Dermis blood vessel endothelial cell (primary cell): ENCODE measurements at regions not wholly inside any gene's neighbourhood (a gene's known extent, or its start where the extent isn't known, plus 50 kb on each side); places are given as distances from the start of the nearest gene placed in this dataset.
"Not testable (repeated sequence)": the region's sequence is repeated elsewhere in the genome, so short reads cannot be mapped to it uniquely, and the experiment has no call there.

Experiments
- DNase-seq: peaks from one replicate; pipeline ENCODE4 v3.0.0; 2010

DNA sequence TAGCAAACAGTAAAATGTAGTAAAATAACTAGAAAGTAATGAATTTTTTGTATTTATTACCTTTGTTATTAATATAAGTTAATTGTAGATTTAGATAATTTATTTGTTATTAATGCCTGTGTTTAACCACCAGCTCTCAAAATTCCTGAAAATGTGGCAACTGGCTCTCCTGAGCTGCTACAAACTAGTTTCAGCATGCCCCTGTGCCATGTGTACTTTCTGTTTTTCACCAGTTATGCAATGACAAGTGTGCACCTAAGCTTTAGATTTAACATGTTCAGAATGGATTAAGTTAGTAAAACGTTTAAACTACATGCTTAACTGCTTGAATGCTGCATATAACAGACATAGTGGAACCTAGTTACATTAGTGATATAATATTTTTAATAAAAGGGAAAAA lies 88.1 kb downstream of the POSTN start:
- no peak for DNase-seq

DNA sequence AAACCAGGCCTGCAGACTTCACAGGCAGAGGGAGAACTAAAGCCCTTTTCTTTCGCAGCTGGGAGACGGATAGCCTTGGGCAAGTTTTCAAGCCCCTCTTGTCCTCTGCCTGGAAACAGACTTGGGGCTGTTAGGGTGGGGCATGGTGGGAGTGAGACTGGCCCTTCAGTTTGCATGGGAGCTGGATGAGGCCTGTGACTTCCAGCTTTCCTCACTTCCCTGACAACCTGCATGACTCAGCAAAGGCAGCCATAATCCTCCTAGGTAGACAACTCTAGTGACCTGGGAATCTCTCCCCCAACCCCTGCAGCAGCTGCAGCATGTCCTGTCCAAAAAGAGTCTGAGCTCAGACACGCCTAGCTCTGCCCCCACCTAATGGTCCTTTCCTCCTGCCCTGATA lies 93.0 kb downstream of the POSTN start:
- DNase-seq, result no peak

DNA sequence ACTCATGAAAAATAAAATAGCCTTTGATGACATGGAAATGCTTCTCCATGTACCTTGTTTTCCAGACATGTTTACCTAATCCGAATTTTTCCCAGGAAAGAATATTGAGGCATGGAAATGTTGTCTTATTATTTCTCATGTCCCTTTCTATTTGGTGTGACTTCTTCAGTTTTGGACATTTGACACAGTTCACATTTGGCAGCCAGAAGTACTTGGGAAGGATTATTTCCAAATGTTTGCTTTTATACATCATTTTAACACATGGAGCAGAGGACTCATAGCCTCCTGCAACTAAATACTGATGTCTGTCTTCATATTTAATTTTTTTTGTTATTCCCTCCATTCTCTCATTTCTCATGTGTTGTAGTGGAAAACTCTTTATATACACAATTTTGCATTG lies 94.3 kb downstream of the POSTN start:
- DNase-seq, result no peak

DNA sequence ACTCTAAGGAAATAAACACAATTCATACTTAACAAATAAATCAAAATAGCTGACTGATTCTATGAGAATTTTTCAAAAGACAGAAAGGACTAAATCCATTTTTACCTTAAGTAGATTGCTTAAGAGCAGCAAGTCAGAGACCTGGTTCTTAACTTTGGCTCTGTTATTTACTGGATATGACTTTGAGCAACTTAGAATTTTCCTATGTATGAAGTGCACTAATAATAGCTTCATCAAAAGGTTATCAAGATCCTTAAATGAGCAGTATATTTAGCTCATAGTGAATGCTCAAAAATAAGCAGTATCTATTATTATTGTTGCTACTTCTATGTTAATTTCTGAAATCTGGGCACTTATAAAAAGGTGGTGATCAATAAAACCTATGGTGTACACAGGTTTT lies 95.3 kb downstream of the POSTN start:
- DNase-seq, result no peak

DNA sequence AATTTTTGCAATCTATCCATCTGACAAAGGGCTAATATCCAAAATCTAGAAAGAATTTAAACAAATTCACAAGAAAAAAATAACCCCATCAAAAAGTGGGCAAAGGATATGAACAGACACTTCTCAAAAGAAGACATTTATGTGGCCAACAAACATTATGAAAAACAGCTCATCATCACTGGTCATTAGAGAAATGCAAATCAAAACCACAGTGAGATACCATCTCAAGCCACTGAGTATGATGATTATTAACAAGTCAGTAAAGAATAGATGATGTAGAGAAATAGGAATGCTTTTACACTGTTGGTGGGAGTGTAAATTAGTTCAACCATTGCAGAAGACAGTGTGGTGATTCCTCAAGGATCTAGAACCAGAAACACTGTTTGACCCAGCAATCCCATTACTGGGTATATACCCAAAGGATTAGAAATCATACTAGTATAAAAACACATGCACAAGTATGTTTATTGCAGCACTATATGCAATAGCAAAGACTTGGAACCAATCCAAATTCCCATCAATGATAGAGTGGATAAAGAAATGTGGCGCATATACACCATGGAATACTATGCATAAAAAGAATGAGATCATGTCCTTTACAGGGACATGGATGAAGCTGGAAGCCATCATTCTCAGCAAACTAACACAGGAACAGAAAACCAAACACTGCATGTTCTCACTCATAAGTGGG lies 96.1 kb downstream of the POSTN start:
- DNase-seq, result not testable (repeated sequence)

DNA sequence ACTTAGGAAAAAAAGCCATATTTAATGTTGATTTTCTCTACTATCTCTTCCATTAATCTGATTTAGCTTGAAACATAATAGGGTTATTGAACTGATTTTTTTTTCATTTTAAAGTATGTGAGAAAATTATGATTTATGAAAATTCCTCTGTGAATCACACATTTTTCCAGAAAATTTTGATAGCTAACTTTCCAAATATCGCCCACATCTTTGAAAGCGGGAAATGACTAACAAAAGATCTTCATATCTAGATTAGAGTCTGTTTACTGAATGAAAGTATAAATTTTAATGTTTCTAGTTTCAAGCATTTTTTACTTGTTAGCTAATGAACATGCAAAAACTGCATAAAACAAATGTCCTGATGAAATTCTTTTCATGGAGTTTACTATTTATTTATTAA lies 97.4 kb downstream of the POSTN start:
- no peak for DNase-seq

DNA sequence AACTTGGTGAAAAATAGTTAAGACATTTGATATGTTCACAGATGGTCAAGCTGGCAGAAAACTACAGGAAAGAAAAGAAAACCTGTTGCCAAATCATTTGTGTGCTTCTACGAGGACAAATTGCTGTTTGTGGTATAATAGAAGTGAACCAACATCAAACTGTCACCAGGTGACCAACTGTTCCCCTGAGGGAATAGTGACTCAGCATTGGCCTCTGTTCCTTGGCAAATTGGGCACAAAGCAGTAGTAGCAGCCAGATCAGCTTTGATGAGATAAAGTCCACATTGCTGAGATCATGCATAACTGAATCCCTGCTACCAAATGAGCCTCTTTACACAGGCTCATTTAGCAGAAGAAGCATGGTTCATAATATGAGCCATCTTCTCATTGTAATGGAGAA lies 103.5 kb downstream of the POSTN start:
- DNase-seq, result no peak

DNA sequence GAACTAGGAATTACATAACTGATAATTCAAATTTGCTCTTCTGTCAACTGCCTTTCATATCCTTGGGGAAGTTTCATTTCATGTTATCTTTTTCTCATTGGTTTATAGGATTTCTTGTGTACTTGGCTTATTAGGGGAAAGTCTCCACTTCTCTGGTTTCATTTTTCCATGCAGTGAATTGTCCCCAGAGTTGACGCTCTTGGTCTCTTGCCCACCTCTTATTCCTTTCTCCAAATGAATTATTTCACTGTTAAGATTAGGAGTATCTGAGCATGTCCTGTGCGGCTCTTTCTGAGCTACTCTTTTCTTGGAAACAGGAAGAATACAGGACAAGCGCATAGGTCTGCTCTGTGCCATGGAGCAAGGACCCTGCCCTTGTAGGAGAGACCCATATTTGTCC lies 104.8 kb downstream of the POSTN start:
- no peak for DNase-seq

DNA sequence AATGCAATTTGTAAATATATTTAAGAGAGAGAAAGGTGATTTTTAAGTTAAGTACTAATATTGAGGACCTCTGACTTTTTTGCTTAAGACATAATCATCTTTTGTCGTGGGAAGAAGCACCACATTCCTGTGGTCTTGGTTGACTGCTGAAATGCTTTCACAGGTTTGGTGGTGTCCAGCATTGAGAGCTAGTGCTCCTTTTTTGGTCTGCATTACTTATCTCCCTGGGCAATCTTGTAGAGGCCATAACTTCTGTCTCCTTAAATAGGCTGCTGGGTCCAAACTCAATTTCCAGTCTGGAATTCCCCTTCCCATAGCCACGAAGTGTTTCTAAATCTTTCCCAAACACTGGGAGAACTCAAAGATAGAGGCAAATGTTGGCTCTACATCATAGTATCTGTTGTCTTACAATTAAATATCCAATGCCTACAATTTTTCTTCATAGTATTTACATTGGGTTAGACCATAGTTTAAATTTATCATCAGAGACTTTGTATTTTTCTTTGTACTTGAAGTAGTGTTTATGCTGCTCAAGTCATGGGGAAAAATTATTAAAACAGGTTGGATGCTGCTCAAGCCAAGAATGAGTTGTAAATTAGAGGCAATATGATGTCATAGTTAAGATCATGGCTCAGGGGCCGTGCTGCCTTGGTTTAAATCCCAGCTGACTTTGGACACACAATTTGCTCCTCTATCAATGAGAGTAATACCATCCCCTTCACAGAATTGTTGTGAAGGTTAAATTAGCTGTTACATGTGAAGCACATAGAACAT lies 105.6 kb downstream of the POSTN start:
- DNase-seq, result no peak

DNA sequence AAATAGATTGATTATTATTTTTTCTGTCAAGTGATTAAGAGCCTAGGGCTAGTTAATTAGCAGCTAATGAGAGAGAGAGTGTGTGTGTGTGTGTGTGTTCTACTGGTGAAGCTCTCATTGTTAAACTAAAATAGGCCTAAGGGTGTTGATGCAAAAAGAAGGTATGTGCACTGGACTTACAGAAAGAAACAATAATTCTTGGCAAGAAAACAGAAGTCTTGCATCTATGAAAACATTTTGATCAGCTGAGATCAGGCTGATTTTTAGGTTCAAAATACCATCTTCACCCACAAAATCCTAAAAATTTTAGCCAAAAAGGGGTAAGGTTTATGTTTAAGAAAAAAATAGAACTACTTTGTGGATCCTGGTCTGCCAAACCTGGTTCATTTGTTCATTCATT lies 106.5 kb downstream of the POSTN start:
- no peak for DNase-seq

DNA sequence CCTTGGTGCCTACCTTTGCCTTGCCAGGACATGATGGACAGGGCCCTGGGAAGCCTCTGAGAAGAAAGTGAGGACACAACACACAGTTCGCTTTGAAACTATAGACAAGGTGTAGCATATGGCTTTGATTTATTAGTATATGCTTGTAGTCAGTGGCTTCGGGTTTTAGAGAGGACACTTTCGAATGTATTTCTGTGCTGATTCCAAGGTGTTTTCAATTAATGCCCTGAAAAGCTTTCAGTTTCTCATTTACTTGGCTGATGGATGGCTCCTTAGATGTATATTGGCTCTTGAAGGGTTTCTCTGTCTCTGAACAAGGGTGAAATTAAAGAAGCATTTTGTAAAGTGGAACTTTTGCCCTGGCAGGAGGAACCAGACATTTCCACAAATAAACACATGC lies 106.9 kb downstream of the POSTN start:
- no peak for DNase-seq

DNA sequence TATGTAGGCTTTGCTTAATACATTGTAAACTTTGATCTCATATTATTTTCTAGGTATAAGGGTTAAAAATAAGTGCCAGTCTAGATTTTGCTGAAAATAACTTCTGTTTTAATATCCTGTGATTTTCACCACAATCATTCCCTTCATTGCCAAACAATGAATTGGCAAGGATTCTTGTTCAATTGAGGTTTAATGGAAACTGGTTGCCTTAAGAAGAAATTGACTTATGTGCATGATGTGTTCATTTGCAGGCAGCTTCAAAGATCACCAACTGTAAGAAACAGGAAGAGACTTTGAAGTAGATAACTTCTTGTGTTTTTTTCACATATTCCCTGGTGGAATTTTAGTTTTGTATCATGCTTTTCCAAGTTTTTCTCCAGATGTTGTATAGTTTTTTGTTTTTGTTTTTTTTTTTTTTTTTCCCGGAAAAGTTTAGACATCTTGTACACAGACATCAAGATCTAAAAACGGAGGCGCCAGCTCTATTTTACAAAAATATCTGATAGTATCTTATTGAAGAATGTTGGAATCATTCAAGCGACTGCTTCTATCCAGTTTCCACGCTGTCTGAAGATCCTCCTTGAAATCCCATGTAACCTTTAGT lies 108.3 kb downstream of the POSTN start:
- DNase-seq, result peak; percentile 5

DNA sequence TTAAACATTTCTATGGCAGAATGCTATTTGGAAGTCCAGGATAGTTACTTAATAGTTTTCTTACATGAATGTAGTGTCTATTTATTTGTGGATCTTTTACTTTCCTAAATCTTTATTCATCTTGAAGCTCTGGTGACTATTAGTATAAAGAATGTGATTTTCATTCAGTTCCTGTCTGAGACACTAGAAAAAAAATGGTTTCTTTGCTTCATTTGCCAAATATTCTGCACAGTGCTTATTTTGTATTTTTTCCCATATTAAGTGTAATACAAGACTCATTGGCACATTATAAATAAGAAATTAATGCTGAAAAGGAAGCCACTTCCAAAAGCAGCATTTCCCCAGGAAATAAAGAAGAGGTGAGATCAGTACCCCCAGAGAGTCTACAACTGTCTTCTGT lies 109.8 kb downstream of the POSTN start:
- DNase-seq, result no peak

DNA sequence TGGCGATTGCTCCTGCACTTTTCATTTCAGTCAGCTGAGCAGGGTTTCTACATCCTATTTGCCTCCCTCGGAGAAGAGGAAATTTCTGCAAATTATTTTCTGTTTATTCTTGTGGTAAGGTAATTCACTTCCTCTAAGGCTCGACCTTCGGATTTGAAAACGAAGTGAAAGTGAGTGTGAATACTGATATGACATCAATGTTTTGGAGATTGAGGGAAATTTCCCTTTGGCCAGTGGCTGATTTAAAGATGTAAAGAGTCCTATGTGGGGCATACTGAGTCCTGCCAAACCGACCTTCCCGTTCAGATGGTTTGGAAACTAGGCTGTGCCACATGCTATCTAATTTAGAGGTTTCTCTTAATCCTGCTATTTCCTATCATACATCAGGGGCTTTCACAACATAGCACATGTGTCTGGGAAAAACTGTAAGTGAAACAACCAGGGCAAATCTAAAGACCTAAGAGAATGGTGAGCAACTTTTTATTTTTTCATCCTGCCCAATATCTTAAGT lies 112.3 kb downstream of the POSTN start:
- peak; percentile 6 for DNase-seq

DNA sequence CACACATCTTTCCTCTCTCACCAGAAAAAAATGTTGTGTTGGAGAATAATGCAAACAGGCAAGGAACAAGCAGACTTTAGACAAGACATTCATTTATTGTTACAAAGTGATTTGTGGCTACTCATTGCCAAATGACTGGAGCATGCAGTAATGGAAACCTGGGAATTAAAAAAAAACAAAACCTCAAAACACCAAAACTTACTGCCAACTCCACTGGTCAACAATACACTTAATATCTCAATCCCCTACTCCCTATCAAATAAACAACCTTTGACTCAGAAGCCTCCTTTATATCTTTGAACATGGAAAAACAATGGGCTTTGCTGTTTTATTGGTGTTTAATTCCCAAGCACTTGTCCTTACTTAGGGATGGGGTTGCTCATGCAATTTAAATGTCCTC lies 112.8 kb downstream of the POSTN start:
- DNase-seq, result peak; percentile 7

DNA sequence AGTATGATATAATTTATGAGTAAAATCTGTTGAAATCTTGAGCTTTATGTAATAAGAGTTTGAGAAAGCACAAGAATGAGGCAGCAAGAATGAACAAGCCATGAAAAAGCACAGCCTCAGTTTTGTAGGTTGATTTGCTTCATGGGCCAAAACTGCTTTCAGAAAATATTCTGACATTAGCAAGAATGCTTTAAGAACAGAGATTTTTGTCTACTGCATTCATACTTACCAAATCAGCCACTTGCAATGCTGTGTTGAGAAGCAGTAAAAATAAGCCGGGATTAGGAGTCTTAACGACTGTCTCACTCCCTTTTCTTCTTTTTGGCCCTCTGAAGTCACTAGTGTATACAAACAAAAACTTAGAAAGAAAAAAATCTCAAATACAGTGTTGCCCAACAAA lies 114.5 kb downstream of the POSTN start:
- no peak for DNase-seq

DNA sequence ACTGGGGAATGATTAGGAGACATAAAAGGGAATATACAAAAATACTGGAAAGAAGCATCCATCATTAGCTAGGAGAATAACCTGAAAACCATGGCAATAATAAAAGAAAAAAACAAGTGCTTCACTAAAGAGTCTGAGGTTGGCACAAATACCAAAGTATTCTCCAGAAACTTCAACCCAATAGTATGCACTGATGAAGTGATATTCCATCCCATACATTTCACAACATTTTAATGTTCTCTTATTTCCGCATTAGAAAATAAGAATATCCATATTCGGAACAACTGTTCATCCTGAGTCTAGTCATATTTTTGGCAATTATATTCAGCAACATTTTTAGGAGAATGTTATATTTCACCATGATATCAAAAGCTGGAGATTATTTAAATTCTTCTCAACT lies 116.2 kb downstream of the POSTN start:
- DNase-seq, result no peak

DNA sequence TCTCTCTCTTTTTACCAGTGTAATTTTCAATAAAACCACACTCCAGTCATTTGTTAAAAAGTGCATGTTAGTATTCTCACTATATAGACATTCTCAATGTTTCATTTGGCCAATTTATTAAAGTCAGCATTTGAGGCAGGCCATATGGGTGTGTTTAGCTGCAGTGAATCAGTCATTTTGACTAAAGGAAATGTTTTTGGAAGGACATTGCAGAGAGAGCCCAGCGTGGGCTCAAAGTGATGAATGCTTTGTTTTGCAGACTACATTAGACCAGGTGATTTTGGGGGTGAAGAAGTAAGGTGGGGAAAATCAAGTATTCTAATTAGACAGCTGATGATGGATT lies 116.7 kb downstream of the POSTN start:
- no peak for DNase-seq

DNA sequence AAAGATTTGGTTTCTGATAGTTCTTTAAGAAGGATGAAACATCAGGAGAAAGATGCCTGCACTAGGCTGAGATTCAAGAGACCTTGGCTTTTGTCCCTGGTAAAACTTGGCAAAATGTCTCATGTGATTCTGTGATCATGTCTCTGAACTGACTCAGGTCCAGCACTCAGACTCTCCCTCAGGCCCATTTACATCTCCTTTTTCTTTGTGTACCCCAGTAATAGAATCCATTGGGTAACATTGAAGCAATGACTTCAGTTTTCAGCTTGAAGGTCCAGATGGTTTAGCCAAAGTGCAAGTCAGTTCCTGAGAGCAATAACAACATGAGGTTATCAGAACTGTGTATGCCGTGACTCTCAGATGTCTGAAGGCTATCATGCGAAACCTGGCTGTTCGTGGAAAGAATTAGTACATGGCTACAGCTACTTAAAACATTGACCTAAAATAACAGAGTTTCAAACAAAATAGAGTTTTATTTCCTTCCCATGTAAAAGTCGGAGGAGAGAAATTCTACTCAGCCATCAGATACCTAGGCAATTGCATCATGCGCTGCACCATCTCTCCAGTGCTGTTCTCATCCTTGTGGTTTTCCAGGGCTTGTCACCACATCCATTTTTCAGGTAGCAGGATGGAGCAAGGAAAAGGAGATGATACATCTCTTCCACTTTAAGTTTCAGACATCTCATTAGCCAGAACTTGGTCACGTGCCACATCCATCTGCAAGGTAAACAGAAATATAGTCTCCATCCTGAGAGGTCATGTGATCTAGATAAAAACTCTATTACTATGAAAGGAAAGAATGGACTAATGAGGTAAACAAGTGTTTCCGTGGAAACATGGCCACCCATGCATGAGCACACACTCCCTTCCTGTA lies 117.3 kb downstream of the POSTN start:
- DNase-seq, result no peak

DNA sequence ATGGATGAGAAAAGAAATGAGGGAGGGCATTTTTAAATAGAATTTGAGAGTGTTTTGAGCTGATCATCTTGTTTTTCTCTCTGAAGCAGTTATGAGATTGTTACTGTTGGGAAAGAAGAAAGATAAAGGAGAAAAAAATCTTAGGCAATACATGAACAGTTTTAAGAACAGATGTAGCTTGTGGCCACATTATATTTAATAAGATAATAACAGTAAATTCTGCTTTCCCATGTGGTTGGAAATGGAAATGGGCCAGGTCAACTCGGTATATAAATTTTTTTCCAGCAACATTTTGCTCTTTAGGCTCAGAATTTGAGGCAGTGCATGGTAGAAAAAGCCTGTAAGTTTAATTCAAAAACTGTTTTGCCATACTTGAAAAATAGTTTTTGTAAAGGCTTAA lies 118.7 kb downstream of the POSTN start:
- no peak for DNase-seq

DNA sequence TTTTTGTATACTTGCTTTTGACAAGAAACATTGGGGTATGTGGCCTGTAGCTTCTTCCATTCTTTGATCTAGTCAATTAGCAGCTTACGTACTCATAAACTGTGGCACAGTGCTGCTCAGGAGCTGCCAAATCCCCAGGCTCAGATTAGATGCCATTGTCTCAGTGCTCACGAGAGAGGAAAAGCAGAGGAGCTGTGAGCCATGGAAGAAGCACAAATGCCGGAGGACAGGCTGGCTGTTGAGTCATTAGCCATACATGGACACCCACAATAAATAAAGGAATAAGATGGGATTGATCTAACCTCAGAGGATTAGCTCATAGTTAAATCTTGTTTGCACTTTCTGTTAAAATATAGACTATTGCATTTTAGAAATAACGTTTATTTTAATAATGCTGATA lies 121.7 kb downstream of the POSTN start:
- DNase-seq, result peak; percentile 21

DNA sequence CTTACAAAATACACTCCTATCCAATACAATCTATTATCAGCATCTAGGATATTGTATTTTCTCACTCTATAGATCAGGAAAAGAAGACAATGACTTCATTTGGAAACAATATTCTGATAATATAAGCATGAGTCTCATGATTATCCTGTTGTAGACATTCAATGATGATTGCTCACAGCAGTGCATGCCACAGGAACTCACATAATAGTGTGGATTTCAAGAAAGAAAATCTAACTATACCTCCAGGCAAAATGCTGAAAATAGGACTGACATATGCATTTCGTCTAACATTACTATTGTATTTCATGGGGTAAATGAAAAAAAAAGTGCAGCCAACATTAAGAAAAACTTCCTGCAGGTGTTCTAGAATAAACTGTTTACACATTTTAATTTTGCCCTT lies 122.6 kb downstream of the POSTN start:
- no peak for DNase-seq

DNA sequence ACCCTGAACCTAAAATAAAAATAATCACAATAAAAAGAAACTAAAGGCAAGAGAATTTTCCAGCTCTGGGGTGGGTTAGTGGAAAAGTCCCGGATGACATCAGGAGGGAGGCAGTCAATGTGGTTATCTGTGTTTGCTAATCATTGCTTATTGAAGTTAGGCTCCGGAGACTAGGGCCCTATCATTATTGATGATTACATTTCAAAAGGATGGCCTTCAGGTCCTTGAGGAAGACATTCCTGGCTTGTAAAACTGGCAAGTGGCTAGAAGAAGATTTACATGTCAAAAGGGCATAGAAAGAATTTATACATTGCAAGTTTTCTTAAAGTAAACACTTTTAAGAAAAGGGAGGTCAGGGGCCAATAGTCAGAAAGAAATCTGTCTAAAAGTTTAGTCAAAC lies 123.4 kb downstream of the POSTN start:
- DNase-seq, result no peak
